SK-N-SH (cell line): ENCODE measurements at regions not wholly inside any gene's neighbourhood (a gene's known extent, or its start where the extent isn't known, plus 50 kb on each side); places are given as distances from the start of the nearest gene placed in this dataset.
"Not testable (repeated sequence)": the region's sequence is repeated elsewhere in the genome, so short reads cannot be mapped to it uniquely, and the experiment has no call there.

Experiments
- CTCF ChIA-PET: fragments of 300-600, 350-600 bp; formaldehyde crosslinking; extraction: SDS; loops from one replicate; lab custom pipeline; 2021; lab: Yijun Ruan, JAX
- POLR2A ChIA-PET: fragments of 350-600 bp; sonication (Branson Sonifier 250); formaldehyde crosslinking; extraction: SDS; loops from one replicate; lab custom pipeline; 2020; ENCODE audit warnings: antibody characterized with exemption, inconsistent platforms; lab: Yijun Ruan, JAX
- DNase-seq: peaks from one replicate; pipeline ENCODE4 v3.0.0; 2012
- H2AFZ ChIP-seq: fragments of 200-600 bp; sonication (generic); 2 replicates; pipeline ENCODE4 v1.8.1; 2016; ENCODE audit warnings: antibody characterized with exemption, mild to moderate bottlenecking, low read depth
- H3F3A ChIP-seq: fragments of 200-600 bp; sonication (generic); replicated peaks from 2 replicates; pipeline ENCODE3; 2016; ENCODE audit warnings: antibody characterized with exemption, mild to moderate bottlenecking; ENCODE audit not compliant: insufficient read depth
- H3K27ac ChIP-seq, 2 experiments: fragments of 200-500 bp in 1 of 2; fragments of 200-600 bp in 1 of 2; sonication (Bioruptor generic) in 1 of 2; sonication (generic), shearing (Covaris generic) in 1 of 2; 2 replicates each; pipeline versions ENCODE4 v1.5.1 to v1.6.1; 2014 to 2016; ENCODE audit warnings: low read depth in 2 of 2, inconsistent platforms in 1 of 2, low read length in 1 of 2, mild to moderate bottlenecking in 1 of 2, mixed read lengths in 1 of 2
- H3K27me3 ChIP-seq: fragments of 200-600 bp; sonication (generic), shearing (Covaris generic); 2 replicates; pipeline ENCODE4 v1.6.1; 2016; ENCODE audit warnings: mixed run types; ENCODE audit not compliant: insufficient read depth
- H3K36me3 ChIP-seq, 2 experiments: fragments of 200-500 bp in 1 of 2; fragments of 200-600 bp in 1 of 2; sonication (Bioruptor generic) in 1 of 2; sonication (generic) in 1 of 2; replicated peaks in 1 of 2; 2 replicates each; pipeline versions ENCODE3 to v1.5.1; 2014 to 2016; ENCODE audit warnings: low read length in 1 of 2, mild to moderate bottlenecking in 1 of 2; ENCODE audit not compliant: insufficient read depth in 2 of 2, control insufficient read depth in 1 of 2
- H3K4me1 ChIP-seq, 2 experiments: fragments of 200-500 bp in 1 of 2; fragments of 200-600 bp in 1 of 2; sonication (Bioruptor generic) in 1 of 2; sonication (generic), shearing (Covaris generic) in 1 of 2; 2 replicates each; pipeline versions ENCODE4 v1.5.1 to v1.6.1; 2014 to 2016; ENCODE audit warnings: low read depth in 1 of 2, low read length in 1 of 2, mixed run types in 1 of 2; ENCODE audit not compliant: insufficient read depth in 2 of 2, control insufficient read depth in 1 of 2
- H3K4me2 ChIP-seq: fragments of 200-600 bp; sonication (generic), shearing (Covaris generic); 2 replicates; pipeline ENCODE4 v1.6.1; 2017; ENCODE audit warnings: mixed run types
- H3K4me3 ChIP-seq, 2 experiments: fragments of 200-500 bp in 1 of 2; fragments of 200-600 bp in 1 of 2; sonication (Bioruptor generic) in 1 of 2; sonication (generic), shearing (Covaris generic) in 1 of 2; 2 replicates each; pipeline versions ENCODE4 v1.5.1 to v1.8.1; 2014 to 2016; ENCODE audit warnings: low read depth in 2 of 2, inconsistent platforms in 1 of 2, low read length in 1 of 2, mild to moderate bottlenecking in 1 of 2, mixed read lengths in 1 of 2, moderate library complexity in 1 of 2
- H3K79me2 ChIP-seq: fragments of 200-600 bp; sonication (generic); 2 replicates; pipeline ENCODE4 v1.8.1; 2017; ENCODE audit warnings: mild to moderate bottlenecking; ENCODE audit not compliant: insufficient read depth
- H3K9ac ChIP-seq: fragments of 200-600 bp; sonication (generic); 2 replicates; pipeline ENCODE4 v1.6.1; 2017; ENCODE audit warnings: mixed run types
- H3K9me2 ChIP-seq: fragments of 200-600 bp; sonication (generic); 2 replicates; pipeline ENCODE4 v1.6.1; 2017; ENCODE audit warnings: mixed run types
- H3K9me3 ChIP-seq: fragments of 200-600 bp; sonication (generic); 2 replicates; pipeline ENCODE4 v1.6.1; 2017; ENCODE audit warnings: mixed run types, mild to moderate bottlenecking, moderate library complexity
- H4K20me1 ChIP-seq: fragments of 200-600 bp; sonication (generic); 2 replicates; pipeline ENCODE4 v1.6.1; 2017; ENCODE audit warnings: mild to moderate bottlenecking, mixed run types; ENCODE audit not compliant: insufficient read depth
- CHD2 ChIP-seq: fragments of 150-350 bp; IDR thresholded peaks from 2 replicates; pipeline ENCODE4 v1.6.1; 2018; ENCODE audit warnings: low read length; ENCODE audit not compliant: partially characterized antibody
- FOSL2 ChIP-seq: IDR thresholded peaks from 2 replicates; pipeline ENCODE4 v1.4.0; 2012; ENCODE audit warnings: low read depth, mild to moderate bottlenecking, moderate library complexity, borderline replicate concordance
- GABPA ChIP-seq: IDR thresholded peaks from 2 replicates; pipeline ENCODE4 v1.4.0; 2012; ENCODE audit warnings: low read depth, mild to moderate bottlenecking
- MEF2A ChIP-seq: IDR thresholded peaks from 2 replicates; pipeline ENCODE4 v1.4.0; 2012; ENCODE audit warnings: low read depth, borderline replicate concordance
- POLR2AphosphoS5 ChIP-seq: IDR thresholded peaks from 2 replicates; pipeline ENCODE4 v1.6.1; 2012; ENCODE audit warnings: low read depth, low read length
- RXRA ChIP-seq: IDR thresholded peaks from 2 replicates; pipeline ENCODE4 v1.4.0; 2012; ENCODE audit warnings: low read depth, mild to moderate bottlenecking, borderline replicate concordance
- TAF1 ChIP-seq: IDR thresholded peaks from 2 replicates; pipeline ENCODE4 v1.6.1; 2012; ENCODE audit warnings: low read depth, mild to moderate bottlenecking, low read length, moderate library complexity, borderline replicate concordance
- TCF12 ChIP-seq: IDR thresholded peaks from 2 replicates; pipeline ENCODE4 v1.4.0; 2012
- WGBS: methylation state at CpG from one replicate; pipeline ENCODE4 v1.1.6; 2017; ENCODE audit warnings: low lambda C conversion rate; 5-methylcytosine and 5-hydroxymethylcytosine counted together
- TF ChIP-seq, protein P1 (sequence below): IDR thresholded peaks from 2 replicates; pipeline ENCODE4 v1.6.1; 2012; ENCODE audit warnings: mild to moderate bottlenecking, low read depth, low read length, moderate library complexity
- TF ChIP-seq, protein P2 (sequence below): IDR thresholded peaks from 2 replicates; pipeline ENCODE4; 2012
- TF ChIP-seq, protein P3 (sequence below): fragments of 200-600 bp; sonication (generic); IDR thresholded peaks from 2 replicates; pipeline ENCODE4 v1.6.1; 2017; ENCODE audit warnings: antibody characterized with exemption, mild to moderate bottlenecking, moderate library complexity

DNA sequence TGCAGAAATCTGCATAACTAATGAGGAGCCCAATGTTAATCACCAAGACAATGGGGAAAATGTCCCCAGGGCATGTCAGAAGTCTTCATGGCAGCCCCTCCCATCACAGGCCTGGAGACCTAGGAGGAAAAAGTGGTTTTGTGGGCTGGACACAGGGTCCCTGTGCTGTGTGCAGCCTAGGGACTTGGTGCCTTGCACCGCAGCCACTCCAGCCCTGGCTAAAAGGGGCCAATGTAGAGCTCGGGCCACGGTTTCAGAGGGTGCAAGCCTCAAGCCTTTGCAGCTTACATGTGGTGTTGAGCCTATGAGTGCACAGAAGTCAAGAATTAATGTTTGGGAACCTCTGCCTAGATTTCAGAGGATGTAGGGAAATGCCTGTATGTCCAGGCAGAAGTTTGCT lies 474.3 kb upstream of the ADGRB3 start:
- H3K9me2 ChIP-seq, H3K27ac ChIP-seq, H3K4me1 ChIP-seq, H3K9me3 ChIP-seq, H3F3A ChIP-seq, CTCF ChIA-PET, H3K27me3 ChIP-seq, POLR2A ChIA-PET, H3K36me3 ChIP-seq, H2AFZ ChIP-seq, H3K9ac ChIP-seq, H3K79me2 ChIP-seq, H4K20me1 ChIP-seq, DNase-seq, H3K4me3 ChIP-seq, H3K4me2 ChIP-seq: not testable (repeated sequence)
- 36% methylated on average over 2 of the region's 3 CpGs for WGBS

DNA sequence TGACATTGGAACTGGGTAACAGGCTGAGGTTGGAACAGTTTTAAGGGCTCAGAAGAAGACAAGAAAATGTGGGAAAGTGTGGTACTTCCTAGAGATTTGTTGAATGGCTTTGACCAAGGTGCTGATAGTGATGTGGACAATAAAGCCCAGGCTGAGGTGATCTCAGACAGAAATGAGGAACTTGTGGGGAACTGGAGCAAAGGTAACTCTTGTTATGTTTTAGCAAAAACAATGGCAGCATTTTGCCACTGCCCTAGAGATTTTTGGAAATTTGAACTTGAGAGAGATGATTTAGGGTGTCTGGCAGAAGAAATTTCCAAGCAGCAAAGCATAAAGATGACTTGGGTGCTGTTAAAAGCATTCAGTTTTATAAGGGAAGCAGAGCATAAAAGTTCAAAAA lies 474.7 kb upstream of the ADGRB3 start:
- H3K79me2 ChIP-seq, result no peaks in the 10 kb centered on the region
- no peaks in the 10 kb centered on the region for H3K36me3 ChIP-seq
- H3K4me1 ChIP-seq, result no peaks in the 10 kb centered on the region
- no peak overlapping the region for H3K27ac ChIP-seq
- H3K4me3 ChIP-seq, result no peak overlapping the region
- H3K4me2 ChIP-seq, result no peak overlapping the region
- H4K20me1 ChIP-seq, result no peaks in the 10 kb centered on the region
- no peaks in the 10 kb centered on the region for H3K27me3 ChIP-seq
- POLR2A ChIA-PET, result no interaction called here
- TF ChIP-seq TCF12, result no peak
- no peak for TF ChIP-seq CHD2
- TF ChIP-seq RXRA, result no peak
- TF ChIP-seq TAF1, result no peak
- no peak for TF ChIP-seq MEF2A
- no peak for TF ChIP-seq POLR2AphosphoS5
- TF ChIP-seq FOSL2, result no peak
- TF ChIP-seq, protein P1, sequence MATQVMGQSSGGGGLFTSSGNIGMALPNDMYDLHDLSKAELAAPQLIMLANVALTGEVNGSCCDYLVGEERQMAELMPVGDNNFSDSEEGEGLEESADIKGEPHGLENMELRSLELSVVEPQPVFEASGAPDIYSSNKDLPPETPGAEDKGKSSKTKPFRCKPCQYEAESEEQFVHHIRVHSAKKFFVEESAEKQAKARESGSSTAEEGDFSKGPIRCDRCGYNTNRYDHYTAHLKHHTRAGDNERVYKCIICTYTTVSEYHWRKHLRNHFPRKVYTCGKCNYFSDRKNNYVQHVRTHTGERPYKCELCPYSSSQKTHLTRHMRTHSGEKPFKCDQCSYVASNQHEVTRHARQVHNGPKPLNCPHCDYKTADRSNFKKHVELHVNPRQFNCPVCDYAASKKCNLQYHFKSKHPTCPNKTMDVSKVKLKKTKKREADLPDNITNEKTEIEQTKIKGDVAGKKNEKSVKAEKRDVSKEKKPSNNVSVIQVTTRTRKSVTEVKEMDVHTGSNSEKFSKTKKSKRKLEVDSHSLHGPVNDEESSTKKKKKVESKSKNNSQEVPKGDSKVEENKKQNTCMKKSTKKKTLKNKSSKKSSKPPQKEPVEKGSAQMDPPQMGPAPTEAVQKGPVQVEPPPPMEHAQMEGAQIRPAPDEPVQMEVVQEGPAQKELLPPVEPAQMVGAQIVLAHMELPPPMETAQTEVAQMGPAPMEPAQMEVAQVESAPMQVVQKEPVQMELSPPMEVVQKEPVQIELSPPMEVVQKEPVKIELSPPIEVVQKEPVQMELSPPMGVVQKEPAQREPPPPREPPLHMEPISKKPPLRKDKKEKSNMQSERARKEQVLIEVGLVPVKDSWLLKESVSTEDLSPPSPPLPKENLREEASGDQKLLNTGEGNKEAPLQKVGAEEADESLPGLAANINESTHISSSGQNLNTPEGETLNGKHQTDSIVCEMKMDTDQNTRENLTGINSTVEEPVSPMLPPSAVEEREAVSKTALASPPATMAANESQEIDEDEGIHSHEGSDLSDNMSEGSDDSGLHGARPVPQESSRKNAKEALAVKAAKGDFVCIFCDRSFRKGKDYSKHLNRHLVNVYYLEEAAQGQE, result no peak
- TF ChIP-seq, all 33 proteins: peak for 0
- Histone ChIP-seq H3F3A (no peaks in the 10 kb centered on the region), H3K9me2 (no peaks in the 10 kb centered on the region), H3K9me3 (no peaks in the 10 kb centered on the region), H3K9ac (no peak overlapping the region), H2AFZ (no peak overlapping the region)
- no peak for DNase-seq
- CTCF ChIA-PET, result no interaction called here

DNA sequence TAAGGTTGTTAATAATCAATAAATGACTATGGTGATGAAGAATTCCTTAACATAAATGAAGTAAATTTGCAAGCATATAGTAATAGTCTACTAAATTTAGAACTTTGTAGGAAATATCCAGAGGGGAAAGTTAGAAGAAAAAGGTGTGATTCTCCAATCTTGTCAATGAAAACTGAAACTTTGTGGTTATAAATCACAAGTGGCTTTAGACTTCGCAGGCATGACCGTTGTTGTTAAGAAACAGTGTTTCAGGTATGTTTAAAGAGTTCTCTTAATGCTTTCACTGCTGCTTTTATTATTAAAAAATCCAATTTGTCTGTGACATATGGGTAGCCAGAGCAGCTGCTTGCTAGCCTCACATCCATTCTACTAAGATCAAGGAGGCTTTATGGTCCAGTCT lies 475.6 kb upstream of the ADGRB3 start:
- CTCF ChIA-PET, result no interaction called here
- Histone ChIP-seq H3K9me3 (no peaks in the 10 kb centered on the region), H3K4me2 (no peak overlapping the region), H4K20me1 (no peaks in the 10 kb centered on the region), H3K79me2 (no peaks in the 10 kb centered on the region), H3K9me2 (no peaks in the 10 kb centered on the region), H3K27ac (no peak overlapping the region), H2AFZ (no peak overlapping the region), H3K27me3 (no peaks in the 10 kb centered on the region), H3K9ac (no peak overlapping the region), H3K4me3 (no peak overlapping the region), H3F3A (no peaks in the 10 kb centered on the region), H3K36me3 (no peaks in the 10 kb centered on the region), H3K4me1 (no peaks in the 10 kb centered on the region)
- DNase-seq, result no peak
- TF ChIP-seq, protein P2, sequence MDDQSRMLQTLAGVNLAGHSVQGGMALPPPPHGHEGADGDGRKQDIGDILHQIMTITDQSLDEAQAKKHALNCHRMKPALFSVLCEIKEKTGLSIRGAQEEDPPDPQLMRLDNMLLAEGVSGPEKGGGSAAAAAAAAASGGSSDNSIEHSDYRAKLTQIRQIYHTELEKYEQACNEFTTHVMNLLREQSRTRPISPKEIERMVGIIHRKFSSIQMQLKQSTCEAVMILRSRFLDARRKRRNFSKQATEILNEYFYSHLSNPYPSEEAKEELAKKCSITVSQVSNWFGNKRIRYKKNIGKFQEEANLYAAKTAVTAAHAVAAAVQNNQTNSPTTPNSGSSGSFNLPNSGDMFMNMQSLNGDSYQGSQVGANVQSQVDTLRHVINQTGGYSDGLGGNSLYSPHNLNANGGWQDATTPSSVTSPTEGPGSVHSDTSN, result no peak
- TF ChIP-seq, protein P3, sequence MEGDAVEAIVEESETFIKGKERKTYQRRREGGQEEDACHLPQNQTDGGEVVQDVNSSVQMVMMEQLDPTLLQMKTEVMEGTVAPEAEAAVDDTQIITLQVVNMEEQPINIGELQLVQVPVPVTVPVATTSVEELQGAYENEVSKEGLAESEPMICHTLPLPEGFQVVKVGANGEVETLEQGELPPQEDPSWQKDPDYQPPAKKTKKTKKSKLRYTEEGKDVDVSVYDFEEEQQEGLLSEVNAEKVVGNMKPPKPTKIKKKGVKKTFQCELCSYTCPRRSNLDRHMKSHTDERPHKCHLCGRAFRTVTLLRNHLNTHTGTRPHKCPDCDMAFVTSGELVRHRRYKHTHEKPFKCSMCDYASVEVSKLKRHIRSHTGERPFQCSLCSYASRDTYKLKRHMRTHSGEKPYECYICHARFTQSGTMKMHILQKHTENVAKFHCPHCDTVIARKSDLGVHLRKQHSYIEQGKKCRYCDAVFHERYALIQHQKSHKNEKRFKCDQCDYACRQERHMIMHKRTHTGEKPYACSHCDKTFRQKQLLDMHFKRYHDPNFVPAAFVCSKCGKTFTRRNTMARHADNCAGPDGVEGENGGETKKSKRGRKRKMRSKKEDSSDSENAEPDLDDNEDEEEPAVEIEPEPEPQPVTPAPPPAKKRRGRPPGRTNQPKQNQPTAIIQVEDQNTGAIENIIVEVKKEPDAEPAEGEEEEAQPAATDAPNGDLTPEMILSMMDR, result no peak
- TF ChIP-seq GABPA, result no peak
- WGBS, result 45% methylated on average over 2 of the region's 2 CpGs
- POLR2A ChIA-PET, result no interaction called here
